ENCODE measurements at regions not wholly inside any gene's neighbourhood (a gene's known extent, or its start where the extent isn't known, plus 50 kb on each side); places are given as distances from the start of the nearest gene placed in this dataset.

- Mint-ChIP-seq H3K9me3 (no peaks in the 10 kb centered on the region), H3K4me3 (no peak overlapping the region), H3K4me1 (peaks cover 7% of the 10 kb centered on the region), H3K27me3 (ENCODE audit: low read depth) (peaks cover 86% of the 10 kb centered on the region), H3K36me3 (ENCODE audit: low read depth) (no peaks in the 10 kb centered on the region), H3K27ac (ENCODE audit: unreplicated experiment) (no peak overlapping the region)
- no peak for DNase-seq (ENCODE audit: low read depth, low spot score)
- TF ChIP-seq, protein P1, sequence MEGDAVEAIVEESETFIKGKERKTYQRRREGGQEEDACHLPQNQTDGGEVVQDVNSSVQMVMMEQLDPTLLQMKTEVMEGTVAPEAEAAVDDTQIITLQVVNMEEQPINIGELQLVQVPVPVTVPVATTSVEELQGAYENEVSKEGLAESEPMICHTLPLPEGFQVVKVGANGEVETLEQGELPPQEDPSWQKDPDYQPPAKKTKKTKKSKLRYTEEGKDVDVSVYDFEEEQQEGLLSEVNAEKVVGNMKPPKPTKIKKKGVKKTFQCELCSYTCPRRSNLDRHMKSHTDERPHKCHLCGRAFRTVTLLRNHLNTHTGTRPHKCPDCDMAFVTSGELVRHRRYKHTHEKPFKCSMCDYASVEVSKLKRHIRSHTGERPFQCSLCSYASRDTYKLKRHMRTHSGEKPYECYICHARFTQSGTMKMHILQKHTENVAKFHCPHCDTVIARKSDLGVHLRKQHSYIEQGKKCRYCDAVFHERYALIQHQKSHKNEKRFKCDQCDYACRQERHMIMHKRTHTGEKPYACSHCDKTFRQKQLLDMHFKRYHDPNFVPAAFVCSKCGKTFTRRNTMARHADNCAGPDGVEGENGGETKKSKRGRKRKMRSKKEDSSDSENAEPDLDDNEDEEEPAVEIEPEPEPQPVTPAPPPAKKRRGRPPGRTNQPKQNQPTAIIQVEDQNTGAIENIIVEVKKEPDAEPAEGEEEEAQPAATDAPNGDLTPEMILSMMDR (conservative IDR thresholded peaks at IDR 0.05), result no peak
Measured at GRCh38 chr12:111027431-111027830, 107.1 kb upstream of the MYL2 start.

DNA sequence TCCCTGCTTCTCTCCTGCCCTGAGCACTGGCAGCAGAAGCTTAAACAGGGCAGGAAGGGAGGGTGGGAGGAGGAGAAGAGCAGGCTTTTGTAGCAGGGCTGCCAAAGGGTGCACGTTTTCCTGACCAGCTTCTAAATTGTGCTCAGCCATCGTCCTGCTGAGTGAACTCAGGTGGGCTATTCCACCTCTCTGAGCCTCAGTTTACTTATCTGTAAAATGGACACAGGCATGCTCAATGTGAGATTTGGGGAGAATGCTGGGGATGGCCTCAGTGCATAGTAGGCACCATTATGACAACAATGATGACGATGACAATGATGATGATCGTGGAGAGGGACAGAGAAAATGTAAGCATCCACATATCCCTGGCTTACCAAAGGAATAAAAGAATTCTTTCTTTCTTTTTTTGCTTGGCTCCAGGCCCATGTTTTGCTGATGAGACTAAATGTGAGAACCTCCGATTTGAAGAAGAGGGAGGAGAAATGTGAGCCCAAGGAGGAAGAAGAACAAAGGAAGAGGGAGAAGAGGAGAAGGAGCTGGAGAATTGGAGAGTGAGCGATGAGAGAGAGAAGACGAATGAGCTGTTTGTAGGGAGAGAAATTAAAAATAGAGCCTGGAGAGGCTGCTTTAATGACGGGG, 105.5 kb upstream of the MYL2 start:
- Mint-ChIP-seq H3K4me1 (peaks cover 7% of the 10 kb centered on the region), H3K9me3 (no peaks in the 10 kb centered on the region), H3K36me3 (ENCODE audit: low read depth) (no peaks in the 10 kb centered on the region), H3K27me3 (ENCODE audit: low read depth) (peaks cover 81% of the 10 kb centered on the region), H3K4me3 (no peak overlapping the region), H3K27ac (ENCODE audit: unreplicated experiment) (no peak overlapping the region)
- TF ChIP-seq, protein P1 (conservative IDR thresholded peaks at IDR 0.05), result no peak
- DNase-seq (ENCODE audit: low read depth, low spot score), result no peak

GRCh38 chr12:111025301-111025700, 104.9 kb upstream of the MYL2 start:
- TF ChIP-seq, protein P1 (conservative IDR thresholded peaks at IDR 0.05), result no peak
- H3K27me3 Mint-ChIP-seq (ENCODE audit: low read depth), result peaks cover 80% of the 10 kb centered on the region
- no peak overlapping the region for H3K4me3 Mint-ChIP-seq
- no peak for DNase-seq (ENCODE audit: low read depth, low spot score)
- no peaks in the 10 kb centered on the region for H3K9me3 Mint-ChIP-seq
- H3K36me3 Mint-ChIP-seq (ENCODE audit: low read depth), result no peaks in the 10 kb centered on the region
- no peak overlapping the region for H3K27ac Mint-ChIP-seq (ENCODE audit: unreplicated experiment)
- H3K4me1 Mint-ChIP-seq, result peaks cover 5% of the 10 kb centered on the region

DNA sequence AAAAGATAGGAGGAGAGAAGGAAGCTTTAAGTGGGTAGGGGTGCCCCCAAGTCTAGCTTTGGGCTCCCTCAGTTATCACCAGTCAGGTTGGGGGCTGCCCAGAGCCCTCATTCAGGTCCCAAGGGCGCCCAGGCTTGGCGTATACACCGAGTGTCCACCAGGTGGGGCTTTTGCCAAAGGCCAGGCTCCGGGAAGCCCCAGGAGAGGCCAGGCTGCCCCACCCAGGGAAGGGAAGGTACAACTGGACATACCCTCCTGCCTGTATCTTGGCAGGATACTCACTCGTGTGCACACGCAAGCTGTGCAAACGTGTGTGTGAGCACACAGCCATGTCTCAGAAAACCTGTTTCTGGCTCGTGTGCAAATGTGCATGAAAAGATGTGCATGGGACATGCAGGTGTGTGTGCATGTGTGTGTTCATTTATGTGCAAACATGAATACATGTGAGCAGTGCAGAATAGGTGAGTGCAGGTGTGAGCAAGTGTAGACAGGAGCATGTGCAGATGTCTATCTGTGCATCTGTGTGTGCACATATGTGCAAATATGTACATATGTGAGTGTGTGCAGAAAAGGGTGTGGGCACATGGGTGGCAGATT, 103.9 kb upstream of the MYL2 start:
- TF ChIP-seq, protein P1 (conservative IDR thresholded peaks at IDR 0.05), result peak; percentile 91
- H3K27me3 Mint-ChIP-seq (ENCODE audit: low read depth), result peaks cover 77% of the 10 kb centered on the region

GRCh38 chr12:111022386-111022785, 102.0 kb upstream of the MYL2 start:
- H3K36me3 Mint-ChIP-seq (ENCODE audit: low read depth), result no peaks in the 10 kb centered on the region
- H3K27me3 Mint-ChIP-seq (ENCODE audit: low read depth), result peaks cover 71% of the 10 kb centered on the region
- H3K27ac Mint-ChIP-seq (ENCODE audit: unreplicated experiment), result no peak overlapping the region
- TF ChIP-seq, protein P1 (conservative IDR thresholded peaks at IDR 0.05), result no peak
- DNase-seq (ENCODE audit: low read depth, low spot score), result no peak
- H3K4me1 Mint-ChIP-seq, result no peaks in the 10 kb centered on the region
- no peaks in the 10 kb centered on the region for H3K9me3 Mint-ChIP-seq
- H3K4me3 Mint-ChIP-seq, result no peak overlapping the region

More for the DNA sequence above, 103.9 kb upstream of the MYL2 start:
- no peaks in the 10 kb centered on the region for H3K36me3 Mint-ChIP-seq (ENCODE audit: low read depth)
- H3K27ac Mint-ChIP-seq (ENCODE audit: unreplicated experiment), result no peak overlapping the region
- H3K9me3 Mint-ChIP-seq, result no peaks in the 10 kb centered on the region
- no peaks in the 10 kb centered on the region for H3K4me1 Mint-ChIP-seq
- DNase-seq (ENCODE audit: low read depth, low spot score), result peak; percentile 70
- H3K4me3 Mint-ChIP-seq, result peak overlapping the region; percentile 28

All from neural crest cell (in vitro differentiated cells).